Prostate gland (tissue), 2 donors: ENCODE measurements at regions not wholly inside any gene's neighbourhood (a gene's known extent, or its start where the extent isn't known, plus 50 kb on each side); places are given as distances from the start of the nearest gene placed in this dataset.

ENCODE experiments used
- DNase-seq: peaks from one replicate; pipeline ENCODE4 v3.0.0-alpha.2; 2019; ENCODE audit warnings: low spot score
- H3K27ac ChIP-seq, 2 donors: fragments of 200-600 bp; sonication (generic); 2 replicates each; pipeline ENCODE4 v1.5.1; 2017 to 2019
- H3K27me3 ChIP-seq: fragments of 200-600 bp; sonication (generic); replicated peaks from 2 replicates; pipeline ENCODE4 v1.5.1; 2019; ENCODE audit not compliant: insufficient read depth
- H3K36me3 ChIP-seq, 2 donors: fragments of 200-600 bp; sonication (generic); 1 replicate in 1 of 2; 2 replicates in 1 of 2; pipeline versions ENCODE4 v1.5.1 to v1.8.1; 2017 to 2019
- H3K4me1 ChIP-seq: fragments of 200-600 bp; sonication (generic); replicated peaks from 2 replicates; pipeline ENCODE4 v1.5.1; 2019
- H3K4me3 ChIP-seq, 2 donors: fragments of 200-600 bp; sonication (generic); 2 replicates each; pipeline ENCODE4 v1.5.1; 2017 to 2019
- H3K9me3 ChIP-seq: fragments of 200-600 bp; sonication (generic); 2 replicates; pipeline ENCODE4 v1.5.1; 2017
- CTCF ChIP-seq, 4 experiments: fragments of 200-600 bp in 2 of 4; fragments of 450-650 bp in 2 of 4; sonication (generic) in 2 of 4; IDR thresholded peaks; 1 replicate in 3 of 4; 2 replicates in 1 of 4; pipeline ENCODE4 v1.5.1; 2016 to 2019; ENCODE audit warnings: antibody characterized with exemption in 4 of 4, mild to moderate bottlenecking in 2 of 4, moderate library complexity in 2 of 4
- POLR2A ChIP-seq: fragments of 450-650 bp; IDR thresholded peaks from one replicate; pipeline ENCODE4 v1.6.1; 2016; ENCODE audit warnings: antibody characterized with exemption, mild to moderate bottlenecking
- POLR2AphosphoS5 ChIP-seq: sonication (generic); formaldehyde crosslinking; IDR thresholded peaks from one replicate; pipeline ENCODE4 v1.6.1; 2017; ENCODE audit warnings: antibody characterized with exemption
- WGBS: methylation state at CpG from one replicate; pipeline ENCODE4 v1.1.5; 2018; 5-methylcytosine and 5-hydroxymethylcytosine counted together
- intact Hi-C: fragments of 100-400 bp; cut with DNase I; formaldehyde crosslinking; loops from one replicate; pipeline ENCODE4 v1.14.2; 2022

DNA sequence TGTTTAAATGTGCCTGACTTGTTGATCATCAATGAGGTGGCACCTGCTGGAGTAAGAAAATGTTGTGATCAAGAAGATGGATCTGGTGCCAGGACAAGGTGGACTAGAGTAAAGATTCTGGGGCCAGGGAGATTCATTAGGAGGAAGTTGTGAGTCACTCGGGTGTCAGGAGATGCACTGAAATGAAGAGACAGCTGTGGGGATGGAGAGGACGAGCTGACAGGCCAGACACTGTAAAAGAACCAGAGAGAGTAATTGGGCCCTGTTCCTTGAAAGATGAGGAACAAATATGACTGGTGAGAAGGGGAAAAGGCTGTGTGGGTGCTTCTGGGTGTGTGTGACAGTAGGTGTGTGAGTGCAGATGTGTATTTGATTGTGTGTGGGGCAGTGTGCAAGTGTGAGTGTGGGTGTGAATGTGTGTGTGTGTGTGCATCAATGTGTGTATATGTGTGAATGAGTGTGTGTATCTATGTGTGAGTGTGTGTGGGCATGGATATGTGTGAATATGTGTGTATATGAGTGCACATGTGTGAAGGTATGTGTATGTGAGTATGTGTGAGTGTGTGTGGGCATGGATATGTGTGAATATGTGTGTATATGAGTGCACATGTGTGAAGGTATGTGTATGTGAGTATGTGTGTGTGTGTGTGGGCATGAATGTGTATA is 260.5 kb downstream of the RFC3 start:
- H3K36me3 ChIP-seq: no peaks in the 10 kb centered on the region
- no peak for TF ChIP-seq POLR2A
- TF ChIP-seq POLR2AphosphoS5: no peak
- no peak for TF ChIP-seq CTCF (IDR thresholded peaks at IDR 0.05)
- 72% methylated on average over 2 of the region's 2 CpGs for WGBS
- intact Hi-C loops: loop anchor here (5.0 to 10.0 kb wide), 3 partner anchors 146 to 1084 kb away; no protein-coding TSS in a partner anchor
- H3K27ac ChIP-seq: no peak overlapping the region
- H3K27me3 ChIP-seq: no peaks in the 10 kb centered on the region
- H3K9me3 ChIP-seq: no peaks in the 10 kb centered on the region
- no peaks in the 10 kb centered on the region for H3K4me1 ChIP-seq
- no peak overlapping the region for H3K4me3 ChIP-seq
- DNase-seq: no peak

GRCh38 chr13:34085204-34085603 is 267.3 kb downstream of the RFC3 start:
- intact Hi-C loops: no loop called here
- no peak overlapping the region for H3K4me3 ChIP-seq

GRCh38 chr13:34086281-34086680 is 268.3 kb downstream of the RFC3 start:
- WGBS: 100% methylated on average over 2 of the region's 2 CpGs

More at GRCh38 chr13:34085204-34085603, 267.3 kb downstream of the RFC3 start:
- Histone ChIP-seq H3K36me3 (no peaks in the 10 kb centered on the region), H3K4me1 (no peaks in the 10 kb centered on the region), H3K27me3 (no peaks in the 10 kb centered on the region), H3K9me3 (no peaks in the 10 kb centered on the region), H3K27ac (no peak overlapping the region)
- TF ChIP-seq POLR2A (no peak), POLR2AphosphoS5 (no peak), CTCF (IDR thresholded peaks at IDR 0.05) (no peak)
- 97% methylated on average over 2 of the region's 2 CpGs for WGBS
- DNase-seq: no peak

DNA sequence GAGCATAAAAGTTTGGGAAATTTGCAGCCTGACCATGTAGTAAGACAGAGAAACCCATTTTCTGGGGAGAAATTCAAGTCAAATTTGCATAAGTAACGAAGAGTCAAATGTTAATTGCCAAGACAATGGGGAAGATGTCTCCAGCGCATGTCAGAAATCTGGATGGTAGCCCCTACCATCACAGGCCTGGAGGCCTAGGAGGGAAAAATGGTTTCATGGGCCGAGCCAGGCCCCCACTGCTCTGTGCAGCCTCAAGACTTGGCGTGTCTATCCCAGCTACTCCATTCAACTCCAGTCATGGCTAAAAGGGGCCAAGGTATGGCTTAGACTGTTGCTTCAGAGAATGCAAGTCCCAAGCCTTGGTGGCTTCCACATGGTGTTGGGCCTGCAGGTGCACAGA is 269.8 kb downstream of the RFC3 start:
- H3K27me3 ChIP-seq: no peaks in the 10 kb centered on the region

More at GRCh38 chr13:34086281-34086680, 268.3 kb downstream of the RFC3 start:
- Histone ChIP-seq H3K36me3 (no peaks in the 10 kb centered on the region), H3K27me3 (no peaks in the 10 kb centered on the region), H3K27ac (no peak overlapping the region), H3K4me1 (no peaks in the 10 kb centered on the region), H3K4me3 (no peak overlapping the region), H3K9me3 (no peaks in the 10 kb centered on the region)
- DNase-seq: no peak
- TF ChIP-seq POLR2A (no peak), POLR2AphosphoS5 (no peak), CTCF (IDR thresholded peaks at IDR 0.05) (no peak)
- intact Hi-C loops: no loop called here

More for the DNA sequence above, 269.8 kb downstream of the RFC3 start:
- WGBS: 93% methylated on average over 4 of the region's 4 CpGs
- Histone ChIP-seq H3K4me3 (no peak overlapping the region), H3K27ac (no peak overlapping the region), H3K36me3 (no peaks in the 10 kb centered on the region), H3K4me1 (no peaks in the 10 kb centered on the region), H3K9me3 (no peaks in the 10 kb centered on the region)
- intact Hi-C loops: no loop called here
- DNase-seq: no peak
- TF ChIP-seq POLR2AphosphoS5 (no peak), CTCF (IDR thresholded peaks at IDR 0.05) (no peak), POLR2A (no peak)
